ENCODE measurements at regions not wholly inside any gene's neighbourhood (a gene's known extent, or its start where the extent isn't known, plus 50 kb on each side); places are given as distances from the start of the nearest gene placed in this dataset.

- H3K27me3 Mint-ChIP-seq (ENCODE audit: low read depth), result no peaks in the 10 kb centered on the region
- Histone ChIP-seq H2BK120ac (ENCODE audit: low read depth, low read length, poor library complexity, severe bottlenecking) (no peak overlapping the region), H3K18ac (ENCODE audit: insufficient read length, low read depth, low read length) (no peak overlapping the region), H2BK12ac (ENCODE audit: insufficient read length, low read depth, low read length) (no peak overlapping the region), H3K14ac (ENCODE audit: insufficient read depth, low read length) (no peak overlapping the region), H4K20me1 (ENCODE audit: control insufficient read depth, insufficient read depth, insufficient read length) (no peaks in the 10 kb centered on the region), H3K23ac (ENCODE audit: insufficient read length, low read depth, low read length) (no peak overlapping the region), H3K27me3 (ENCODE audit: insufficient read depth, low read length) (no peaks in the 10 kb centered on the region), H3K56ac (ENCODE audit: insufficient read length, low read depth, low read length) (no peak overlapping the region), H4K91ac (ENCODE audit: insufficient read length, low read depth, low read length) (no peak overlapping the region), H2AK5ac (ENCODE audit: insufficient read length, low read length) (no peak overlapping the region), H3K4ac (ENCODE audit: low read depth, low read length) (no peak overlapping the region), H4K5ac (ENCODE audit: insufficient read length, low read depth, low read length) (no peak overlapping the region), H2BK20ac (ENCODE audit: low read depth, low read length, poor library complexity, severe bottlenecking) (no peak overlapping the region), H3K23me2 (ENCODE audit: insufficient read length, low read depth, low read length, poor library complexity, severe bottlenecking) (no peaks in the 10 kb centered on the region), H3K4me2 (ENCODE audit: insufficient read depth, insufficient read length, low read length) (no peak overlapping the region), H3K9ac (ENCODE audit: extremely low read depth, insufficient read length, low read length) (no peak overlapping the region), H3K4me1 (ENCODE audit: insufficient read depth, low read length) (0 out of 2 replicates have a peak, but pooled peaks cover 3% of the 10 kb centered on the region), H3T11ph (ENCODE audit: low read length) (no peak overlapping the region), H3K9me3 (ENCODE audit: control insufficient read depth, low read depth, low read length) (no peaks in the 10 kb centered on the region), H4K8ac (replicated peaks; ENCODE audit: insufficient read length, low read depth, low read length) (no peak overlapping the region), H2AFZ (ENCODE audit: low read length) (no peak overlapping the region), H3K27ac (ENCODE audit: insufficient read length, low read depth, low read length) (no peak overlapping the region), H3K79me1 (ENCODE audit: insufficient read depth, low read depth, low read length, poor library complexity, severe bottlenecking) (no peaks in the 10 kb centered on the region), H2BK15ac (ENCODE audit: low read depth, low read length) (no peak overlapping the region), H3K79me2 (ENCODE audit: insufficient read depth, low read length) (no peaks in the 10 kb centered on the region), H2BK5ac (ENCODE audit: insufficient read length, low read length) (no peak overlapping the region)
- peaks cover 13 to 17% of the 10 kb centered on the region in 2 experiments for H3K4me1 Mint-ChIP-seq
- no CpG with 5 or more reads among the region's 8 CpGs for WGBS (ENCODE audit: extremely low coverage, insufficient read length, low lambda C conversion rate)
- no peaks in the 10 kb centered on the region for H3K9me3 Mint-ChIP-seq
- H3K36me3 Mint-ChIP-seq (ENCODE audit: insufficient read depth in 1 of 3, low read depth in 3 of 3), result no peaks in the 10 kb centered on the region
- no peak overlapping the region for H3K27ac Mint-ChIP-seq
- TF ChIP-seq, protein P1, sequence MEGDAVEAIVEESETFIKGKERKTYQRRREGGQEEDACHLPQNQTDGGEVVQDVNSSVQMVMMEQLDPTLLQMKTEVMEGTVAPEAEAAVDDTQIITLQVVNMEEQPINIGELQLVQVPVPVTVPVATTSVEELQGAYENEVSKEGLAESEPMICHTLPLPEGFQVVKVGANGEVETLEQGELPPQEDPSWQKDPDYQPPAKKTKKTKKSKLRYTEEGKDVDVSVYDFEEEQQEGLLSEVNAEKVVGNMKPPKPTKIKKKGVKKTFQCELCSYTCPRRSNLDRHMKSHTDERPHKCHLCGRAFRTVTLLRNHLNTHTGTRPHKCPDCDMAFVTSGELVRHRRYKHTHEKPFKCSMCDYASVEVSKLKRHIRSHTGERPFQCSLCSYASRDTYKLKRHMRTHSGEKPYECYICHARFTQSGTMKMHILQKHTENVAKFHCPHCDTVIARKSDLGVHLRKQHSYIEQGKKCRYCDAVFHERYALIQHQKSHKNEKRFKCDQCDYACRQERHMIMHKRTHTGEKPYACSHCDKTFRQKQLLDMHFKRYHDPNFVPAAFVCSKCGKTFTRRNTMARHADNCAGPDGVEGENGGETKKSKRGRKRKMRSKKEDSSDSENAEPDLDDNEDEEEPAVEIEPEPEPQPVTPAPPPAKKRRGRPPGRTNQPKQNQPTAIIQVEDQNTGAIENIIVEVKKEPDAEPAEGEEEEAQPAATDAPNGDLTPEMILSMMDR (conservative IDR thresholded peaks at IDR 0.05), result no peak
- DNase-seq, result no peak
- no peak overlapping the region for H3K4me3 Mint-ChIP-seq
Measured at GRCh38 chr1:214205053-214205452, 75.9 kb upstream of the SMYD2 start.

Data from H9 (cell line).